Epithelial cell of proximal tubule (primary cell): ENCODE measurements at regions not wholly inside any gene's neighbourhood (a gene's known extent, or its start where the extent isn't known, plus 50 kb on each side); places are given as distances from the start of the nearest gene placed in this dataset.

ENCODE experiments used
- DNase-seq: peaks from one replicate; pipeline ENCODE4 v3.0.0-alpha.2; 2011; ENCODE audit warnings: low read depth
- H3K4me3 ChIP-seq: 2 replicates; pipeline ENCODE4 v1.5.1; 2011; ENCODE audit warnings: low read depth, mild to moderate bottlenecking, low read length
- CTCF ChIP-seq: conservative IDR thresholded peaks from 2 replicates; pipeline ENCODE4 v1.5.1; 2012; ENCODE audit warnings: low read depth, mild to moderate bottlenecking, low read length

GRCh38 chr6:103284835-103285234 lies 1574.9 kb downstream of the HACE1 start:
- DNase-seq = no peak
- no peak for TF ChIP-seq CTCF
- H3K4me3 ChIP-seq = no peak overlapping the region

- DNase-seq = no peak
- H3K4me3 ChIP-seq = no peak overlapping the region
- no peak for TF ChIP-seq CTCF
These were observed 1579.3 kb downstream of the HACE1 start for GRCh38 chr6:103280417-103280816.

GRCh38 chr6:103277936-103278335 lies 1581.8 kb downstream of the HACE1 start:
- H3K4me3 ChIP-seq = no peak overlapping the region
- TF ChIP-seq CTCF = no peak
- DNase-seq = no peak

GRCh38 chr6:103273048-103273447 lies 1586.7 kb downstream of the HACE1 start:
- no peak for DNase-seq
- no peak overlapping the region for H3K4me3 ChIP-seq
- TF ChIP-seq CTCF = peak; percentile 37

GRCh38 chr6:103269581-103269980 lies 1590.1 kb downstream of the HACE1 start:
- DNase-seq = no peak
- TF ChIP-seq CTCF = no peak
- no peak overlapping the region for H3K4me3 ChIP-seq

- no peak overlapping the region for H3K4me3 ChIP-seq
- no peak for TF ChIP-seq CTCF
- no peak for DNase-seq
These were observed 1591.4 kb downstream of the HACE1 start for GRCh38 chr6:103268335-103268734.

GRCh38 chr6:103264020-103264419 lies 1595.7 kb downstream of the HACE1 start:
- TF ChIP-seq CTCF = no peak
- DNase-seq = no peak
- no peak overlapping the region for H3K4me3 ChIP-seq
